ENCODE measurements at regions not wholly inside any gene's neighbourhood (a gene's known extent, or its start where the extent isn't known, plus 50 kb on each side); places are given as distances from the start of the nearest gene placed in this dataset.

- no peak for TF ChIP-seq POLR2A (IDR thresholded peaks at IDR 0.05; ENCODE audit: low read depth, low read length)
- TF ChIP-seq POLR2AphosphoS5 (IDR thresholded peaks at IDR 0.05; ENCODE audit: low read depth, low read length): no peak
- TF ChIP-seq PAX5 (IDR thresholded peaks at IDR 0.05; ENCODE audit: insufficient read depth, low read length, severe bottlenecking): no peak
- TF ChIP-seq SPI1 (IDR thresholded peaks at IDR 0.05; ENCODE audit: low read depth, low read length): no peak
- no peak for TF ChIP-seq TAF1 (IDR thresholded peaks at IDR 0.05; ENCODE audit: low read depth, low read length)
These were observed 91.8 kb upstream of the LARP1 start for GRCh38 chr5:154663424-154663823.
